Effector memory CD8-positive, alpha-beta T cell (primary cell): ENCODE measurements at regions not wholly inside any gene's neighbourhood (a gene's known extent, or its start where the extent isn't known, plus 50 kb on each side); places are given as distances from the start of the nearest gene placed in this dataset.

Experiments used
- ATAC-seq: fragments of 150-1000 bp; cut with Tn5 transposase; replicated peaks from 2 replicates; pipeline ENCODE4 v1.10.0; 2021; ENCODE audit warnings: mild to moderate bottlenecking, moderate library complexity
- DNase-seq, 3 experiments: peaks; one replicate each; pipeline ENCODE4 v3.0.0; 2021
- H3K27ac Mint-ChIP-seq, 2 donors: one replicate each; pipeline ENCODE4 v1.8.0; 2022; ENCODE audit warnings: mild to moderate bottlenecking in 2 of 2, mixed read lengths in 2 of 2, moderate library complexity in 2 of 2
- H3K27me3 Mint-ChIP-seq, 2 donors: one replicate each; pipeline ENCODE4 v1.8.0; 2022; ENCODE audit warnings: mixed read lengths in 2 of 2
- H3K36me3 Mint-ChIP-seq: one replicate; pipeline ENCODE4 v1.8.0; 2022; ENCODE audit warnings: mild to moderate bottlenecking, moderate library complexity, mixed read lengths; ENCODE audit not compliant: insufficient read depth
- H3K4me1 Mint-ChIP-seq, 2 donors: one replicate each; pipeline ENCODE4 v1.8.0; 2022; ENCODE audit warnings: low read depth in 2 of 2, mixed read lengths in 2 of 2
- H3K4me3 Mint-ChIP-seq, 2 donors: one replicate each; pipeline ENCODE4 v1.8.0; 2022; ENCODE audit warnings: mild to moderate bottlenecking in 2 of 2, mixed read lengths in 2 of 2, moderate library complexity in 2 of 2
- H3K9me3 Mint-ChIP-seq, 2 donors: one replicate each; pipeline ENCODE4 v1.8.0; 2022; ENCODE audit warnings: mixed read lengths in 2 of 2

GRCh38 chr13:74778946-74779345, 644.7 kb upstream of the KLF12 start:
- H3K9me3 Mint-ChIP-seq: no peaks in the 10 kb centered on the region
- no peak overlapping the region for H3K27ac Mint-ChIP-seq
- no peaks in the 10 kb centered on the region for H3K4me1 Mint-ChIP-seq
- no peak for ATAC-seq
- no peaks in the 10 kb centered on the region for H3K36me3 Mint-ChIP-seq
- H3K4me3 Mint-ChIP-seq: no peak overlapping the region
- peaks cover 0 to 16% of the 10 kb centered on the region in 2 donors for H3K27me3 Mint-ChIP-seq
- DNase-seq: no peak

GRCh38 chr13:74778087-74778486, 643.9 kb upstream of the KLF12 start:
- no peaks in the 10 kb centered on the region for H3K4me1 Mint-ChIP-seq
- H3K27me3 Mint-ChIP-seq: peaks cover 0 to 16% of the 10 kb centered on the region in 2 donors
- ATAC-seq (no peak), DNase-seq (no peak)
- H3K9me3 Mint-ChIP-seq: no peaks in the 10 kb centered on the region
- no peak overlapping the region for H3K4me3 Mint-ChIP-seq
- no peak overlapping the region for H3K27ac Mint-ChIP-seq
- H3K36me3 Mint-ChIP-seq: no peaks in the 10 kb centered on the region

- Mint-ChIP-seq H3K27me3 (peaks cover 5 to 16% of the 10 kb centered on the region in 2 donors), H3K9me3 (no peaks in the 10 kb centered on the region), H3K36me3 (peaks cover under 1% of the 10 kb centered on the region), H3K27ac (no peak overlapping the region), H3K4me1 (no peaks in the 10 kb centered on the region), H3K4me3 (no peak overlapping the region)
- no peak for ATAC-seq
- no peak for DNase-seq
Observed at GRCh38 chr13:74774264-74774663, 640.1 kb upstream of the KLF12 start.

- DNase-seq (no peak), ATAC-seq (no peak)
- H3K9me3 Mint-ChIP-seq: no peaks in the 10 kb centered on the region
- H3K36me3 Mint-ChIP-seq: peaks cover 3% of the 10 kb centered on the region
- no peak overlapping the region for H3K27ac Mint-ChIP-seq
- peaks cover 10 to 16% of the 10 kb centered on the region in 2 donors for H3K27me3 Mint-ChIP-seq
- H3K4me3 Mint-ChIP-seq: no peak overlapping the region
- no peaks in the 10 kb centered on the region for H3K4me1 Mint-ChIP-seq
Observed at GRCh38 chr13:74773248-74773647, 639.0 kb upstream of the KLF12 start.

- no peak overlapping the region for H3K27ac Mint-ChIP-seq
- H3K27me3 Mint-ChIP-seq: peaks cover 12 to 14% of the 10 kb centered on the region in 2 donors
- ATAC-seq (no peak), DNase-seq (no peak)
- no peak overlapping the region for H3K4me3 Mint-ChIP-seq
- H3K9me3 Mint-ChIP-seq: no peaks in the 10 kb centered on the region
- H3K4me1 Mint-ChIP-seq: no peaks in the 10 kb centered on the region
- peaks cover 3% of the 10 kb centered on the region for H3K36me3 Mint-ChIP-seq
Observed at GRCh38 chr13:74771964-74772363, 637.8 kb upstream of the KLF12 start.

GRCh38 chr13:74770361-74770760, 636.2 kb upstream of the KLF12 start:
- Mint-ChIP-seq H3K27ac (no peak overlapping the region), H3K4me3 (no peak overlapping the region), H3K36me3 (peaks cover 3% of the 10 kb centered on the region), H3K4me1 (no peaks in the 10 kb centered on the region), H3K9me3 (no peaks in the 10 kb centered on the region), H3K27me3 (peaks cover 6 to 12% of the 10 kb centered on the region in 2 donors)
- no peak for DNase-seq
- ATAC-seq: no peak

- ATAC-seq: no peak
- Mint-ChIP-seq H3K4me1 (no peaks in the 10 kb centered on the region), H3K27ac (no peak overlapping the region), H3K4me3 (no peak overlapping the region), H3K36me3 (peaks cover 3% of the 10 kb centered on the region), H3K27me3 (peaks cover 9 to 12% of the 10 kb centered on the region in 2 donors), H3K9me3 (no peaks in the 10 kb centered on the region)
- DNase-seq: no peak
Observed at GRCh38 chr13:74769333-74769732, 635.1 kb upstream of the KLF12 start.

GRCh38 chr13:74768521-74769085, 634.4 kb upstream of the KLF12 start:
- no peak overlapping the region for H3K4me3 Mint-ChIP-seq
- H3K36me3 Mint-ChIP-seq: peaks cover 3% of the 10 kb centered on the region

GRCh38 chr13:74767050-74767449, 632.8 kb upstream of the KLF12 start:
- ATAC-seq (no peak), DNase-seq (no peak)
- H3K36me3 Mint-ChIP-seq: peaks cover 3% of the 10 kb centered on the region
- H3K4me1 Mint-ChIP-seq: no peaks in the 10 kb centered on the region
- H3K27me3 Mint-ChIP-seq: peaks cover 7 to 9% of the 10 kb centered on the region in 2 donors
- no peak overlapping the region for H3K4me3 Mint-ChIP-seq
- no peak overlapping the region for H3K27ac Mint-ChIP-seq
- H3K9me3 Mint-ChIP-seq: no peaks in the 10 kb centered on the region

More at GRCh38 chr13:74768521-74769085, 634.4 kb upstream of the KLF12 start:
- DNase-seq: no peak
- no peak for ATAC-seq
- peaks cover 9 to 12% of the 10 kb centered on the region in 2 donors for H3K27me3 Mint-ChIP-seq
- H3K9me3 Mint-ChIP-seq: no peaks in the 10 kb centered on the region
- H3K27ac Mint-ChIP-seq: no peak overlapping the region
- no peaks in the 10 kb centered on the region for H3K4me1 Mint-ChIP-seq

GRCh38 chr13:74765955-74766354, 631.8 kb upstream of the KLF12 start:
- Mint-ChIP-seq H3K27ac (no peak overlapping the region), H3K36me3 (peaks cover 3% of the 10 kb centered on the region), H3K9me3 (no peaks in the 10 kb centered on the region), H3K27me3 (peaks cover 7 to 9% of the 10 kb centered on the region in 2 donors), H3K4me1 (no peaks in the 10 kb centered on the region), H3K4me3 (no peak overlapping the region)
- DNase-seq: no peak
- ATAC-seq: no peak

GRCh38 chr13:74761801-74762757, 627.9 kb upstream of the KLF12 start:
- Mint-ChIP-seq H3K4me1 (peaks cover 0 to 2% of the 10 kb centered on the region in 2 donors), H3K4me3 (no peak overlapping the region), H3K36me3 (no peaks in the 10 kb centered on the region), H3K9me3 (no peaks in the 10 kb centered on the region), H3K27ac (no peak overlapping the region), H3K27me3 (peaks cover 0 to 9% of the 10 kb centered on the region in 2 donors)
- no peak for ATAC-seq
- no peak for DNase-seq

- Mint-ChIP-seq H3K4me1 (peaks cover 0 to 2% of the 10 kb centered on the region in 2 donors), H3K4me3 (no peak overlapping the region), H3K9me3 (no peaks in the 10 kb centered on the region), H3K36me3 (no peaks in the 10 kb centered on the region), H3K27me3 (peaks cover 0 to 5% of the 10 kb centered on the region in 2 donors), H3K27ac (peak overlapping the region; percentile 1 to 11)
- no peak for DNase-seq
- ATAC-seq: no peak
Observed at GRCh38 chr13:74758188-74758587, 624.0 kb upstream of the KLF12 start.

GRCh38 chr13:74755065-74755464, 620.9 kb upstream of the KLF12 start:
- Mint-ChIP-seq H3K27me3 (peaks cover 0 to 5% of the 10 kb centered on the region in 2 donors), H3K4me3 (no peak overlapping the region), H3K36me3 (no peaks in the 10 kb centered on the region), H3K4me1 (peaks cover 0 to 2% of the 10 kb centered on the region in 2 donors), H3K9me3 (no peaks in the 10 kb centered on the region), H3K27ac (no peak overlapping the region)
- DNase-seq (no peak), ATAC-seq (no peak)

GRCh38 chr13:74751739-74752138, 617.5 kb upstream of the KLF12 start:
- Mint-ChIP-seq H3K36me3 (no peaks in the 10 kb centered on the region), H3K4me1 (no peaks in the 10 kb centered on the region), H3K27ac (no peak overlapping the region), H3K4me3 (no peak overlapping the region), H3K27me3 (peaks cover 0 to 5% of the 10 kb centered on the region in 2 donors), H3K9me3 (no peaks in the 10 kb centered on the region)
- DNase-seq (no peak), ATAC-seq (no peak)
